HEK293 (cell line): ENCODE measurements at regions not wholly inside any gene's neighbourhood (a gene's known extent, or its start where the extent isn't known, plus 50 kb on each side); places are given as distances from the start of the nearest gene placed in this dataset.
"Not testable (repeated sequence)": the region's sequence is repeated elsewhere in the genome, so short reads cannot be mapped to it uniquely, and the experiment has no call there.

Experiments used
- CTCF ChIA-PET: fragments of 350-600 bp; formaldehyde crosslinking; extraction: SDS; loops from one replicate; lab custom pipeline; 2021; ENCODE audit warnings: antibody characterized with exemption; lab: Yijun Ruan, JAX
- POLR2A ChIA-PET: fragments of 300-600 bp; formaldehyde crosslinking; extraction: SDS; loops from one replicate; lab custom pipeline; 2020; ENCODE audit warnings: antibody characterized with exemption, inconsistent platforms; lab: Yijun Ruan, JAX
- H3K27ac ChIP-seq: fragments of 200-500 bp; sonication (Bioruptor generic); 2 replicates; pipeline ENCODE4 v1.5.1; 2014; ENCODE audit warnings: low read depth, low read length, control low read depth, inconsistent platforms; ENCODE audit errors: extremely low read depth
- H3K36me3 ChIP-seq, 2 experiments: fragments of 200-500 bp in 1 of 2; sonication (Bioruptor generic) in 1 of 2; 1 replicate in 1 of 2; 2 replicates in 1 of 2; pipeline ENCODE4 v1.5.1; 2014 to 2017; ENCODE audit warnings: inconsistent platforms in 2 of 2, low read length in 2 of 2; ENCODE audit not compliant: control insufficient read depth in 2 of 2, insufficient read depth in 1 of 2
- H3K4me1 ChIP-seq: fragments of 200-500 bp; sonication (Bioruptor generic); 2 replicates; pipeline ENCODE4 v1.5.1; 2014; ENCODE audit warnings: mild to moderate bottlenecking, low read length, inconsistent platforms; ENCODE audit not compliant: control insufficient read depth, insufficient read depth
- H3K4me3 ChIP-seq: 2 replicates; pipeline ENCODE4 v1.5.1; 2011; ENCODE audit warnings: low read depth, mild to moderate bottlenecking, control low read depth, low read length, moderate library complexity
- H3K9me3 ChIP-seq: fragments of 200-500 bp; sonication (Bioruptor generic); 2 replicates; pipeline ENCODE4 v1.5.1; 2014; ENCODE audit warnings: low read depth, low read length, inconsistent platforms; ENCODE audit not compliant: control insufficient read depth, insufficient read depth
- AEBP2 ChIP-seq: fragments of 450-650 bp; formaldehyde crosslinking; IDR thresholded peaks from 2 replicates; pipeline ENCODE4 v1.5.1; 2016; ENCODE audit warnings: missing biosample characterization, missing genetic modification characterization, borderline replicate concordance
- BCL11A ChIP-seq: fragments of 450-650 bp; formaldehyde crosslinking; IDR thresholded peaks from 2 replicates; pipeline ENCODE4 v1.5.1; 2016; ENCODE audit warnings: low read depth, missing biosample characterization, missing genetic modification characterization
- GLI4 ChIP-seq: fragments of 450-650 bp; formaldehyde crosslinking; IDR thresholded peaks from 2 replicates; pipeline ENCODE4 v1.5.1; 2016; ENCODE audit warnings: missing biosample characterization, missing genetic modification characterization
- KLF16 ChIP-seq: fragments of 450-650 bp; formaldehyde crosslinking; IDR thresholded peaks from 2 replicates; pipeline ENCODE4 v1.5.1; 2017; ENCODE audit warnings: missing biosample characterization, missing genetic modification characterization
- KLF8 ChIP-seq: fragments of 450-650 bp; formaldehyde crosslinking; IDR thresholded peaks from 2 replicates; pipeline ENCODE4 v1.5.1; 2016; ENCODE audit warnings: missing biosample characterization, missing genetic modification characterization
- MYNN ChIP-seq: fragments of 450-650 bp; formaldehyde crosslinking; IDR thresholded peaks from 2 replicates; pipeline ENCODE4 v1.5.1; 2016; ENCODE audit warnings: missing biosample characterization, missing genetic modification characterization, borderline replicate concordance
- OVOL3 ChIP-seq: fragments of 450-650 bp; formaldehyde crosslinking; IDR thresholded peaks from 2 replicates; pipeline ENCODE4 v1.5.1; 2016; ENCODE audit warnings: missing biosample characterization, missing genetic modification characterization
- PRDM4 ChIP-seq: fragments of 450-650 bp; formaldehyde crosslinking; IDR thresholded peaks from 2 replicates; pipeline ENCODE4 v1.5.1; 2017; ENCODE audit warnings: missing biosample characterization, missing genetic modification characterization
- ZNF175 ChIP-seq: fragments of 450-650 bp; formaldehyde crosslinking; IDR thresholded peaks from 2 replicates; pipeline ENCODE4 v1.5.1; 2016; ENCODE audit warnings: missing biosample characterization, missing genetic modification characterization
- ZNF2 ChIP-seq: fragments of 450-650 bp; formaldehyde crosslinking; IDR thresholded peaks from 2 replicates; pipeline ENCODE4 v1.5.1; 2016; ENCODE audit warnings: missing biosample characterization, missing genetic modification characterization
- ZNF350 ChIP-seq: fragments of 450-650 bp; formaldehyde crosslinking; IDR thresholded peaks from 2 replicates; pipeline ENCODE4 v1.5.0; 2017; ENCODE audit warnings: missing biosample characterization, mild to moderate bottlenecking, missing genetic modification characterization
- ZNF426 ChIP-seq: fragments of 450-650 bp; formaldehyde crosslinking; IDR thresholded peaks from 2 replicates; pipeline ENCODE4 v1.5.1; 2017; ENCODE audit warnings: missing biosample characterization, missing genetic modification characterization, mild to moderate bottlenecking, inconsistent platforms, moderate library complexity
- ZNF513 ChIP-seq: fragments of 450-650 bp; IDR thresholded peaks from 2 replicates; pipeline ENCODE4 v1.5.1; 2018; ENCODE audit warnings: missing biosample characterization, missing genetic modification characterization
- ZNF529 ChIP-seq: fragments of 450-650 bp; formaldehyde crosslinking; IDR thresholded peaks from 2 replicates; pipeline ENCODE4 v1.5.1; 2017; ENCODE audit warnings: missing genetic modification characterization, missing biosample characterization; ENCODE audit not compliant: insufficient replicate concordance
- ZNF530 ChIP-seq: fragments of 450-650 bp; formaldehyde crosslinking; IDR thresholded peaks from 2 replicates; pipeline ENCODE4 v1.5.1; 2016; ENCODE audit warnings: low read depth, missing biosample characterization, missing genetic modification characterization
- ZNF580 ChIP-seq: fragments of 450-650 bp; formaldehyde crosslinking; IDR thresholded peaks from 2 replicates; pipeline ENCODE4 v1.5.1; 2016; ENCODE audit warnings: missing biosample characterization, missing genetic modification characterization
- ZNF704 ChIP-seq: fragments of 450-650 bp; formaldehyde crosslinking; IDR thresholded peaks from 2 replicates; pipeline ENCODE4 v1.5.1; 2016; ENCODE audit warnings: missing biosample characterization, missing genetic modification characterization
- ZSCAN5A ChIP-seq: fragments of 450-650 bp; formaldehyde crosslinking; IDR thresholded peaks from 2 replicates; pipeline ENCODE4 v1.5.1; 2016; ENCODE audit warnings: missing biosample characterization, missing genetic modification characterization

GRCh38 chr3:63727233-63727632, 74.8 kb downstream of the SNTN start:
- no peak for TF ChIP-seq ZNF2 (tag by site-specific recombination)
- no peak for TF ChIP-seq MYNN
- no peak for TF ChIP-seq ZNF175
- TF ChIP-seq OVOL3 (tag by site-specific recombination) = no peak
- no peak for TF ChIP-seq GLI4
- no peak for TF ChIP-seq AEBP2 (tag by site-specific recombination)
- no peak for TF ChIP-seq BCL11A (tag by site-specific recombination)
- TF ChIP-seq KLF8 (tag by site-specific recombination) = no peak
- no peak for TF ChIP-seq ZNF704
- no peak for TF ChIP-seq ZNF350 (tag by site-specific recombination)
- no peak for TF ChIP-seq ZNF530 (tag by site-specific recombination)
- TF ChIP-seq ZNF426 (tag by site-specific recombination) = no peak
- TF ChIP-seq PRDM4 (tag by site-specific recombination) = no peak
- no peak for TF ChIP-seq ZNF529 (tag by site-specific recombination)
- TF ChIP-seq ZNF580 = no peak
- TF ChIP-seq KLF16 = no peak
- TF ChIP-seq ZSCAN5A (tag by site-specific recombination) = no peak
- CTCF ChIA-PET = no interaction called here
- H3K9me3 ChIP-seq = no peaks in the 10 kb centered on the region
- H3K4me3 ChIP-seq = no peak overlapping the region
- H3K4me1 ChIP-seq = no peaks in the 10 kb centered on the region
- POLR2A ChIA-PET = no interaction called here
- no peak overlapping the region for H3K27ac ChIP-seq
- H3K36me3 ChIP-seq = no peaks in the 10 kb centered on the region

GRCh38 chr3:63731866-63732265, 79.4 kb downstream of the SNTN start:
- ChIA-PET POLR2A (no interaction called here), CTCF (no interaction called here)
- TF ChIP-seq ZNF513 = no peak
- Histone ChIP-seq H3K9me3 (no peaks in the 10 kb centered on the region), H3K27ac (no peak overlapping the region), H3K4me1 (no peaks in the 10 kb centered on the region), H3K36me3 (no peaks in the 10 kb centered on the region), H3K4me3 (no peak overlapping the region)

GRCh38 chr3:63733278-63733677, 80.8 kb downstream of the SNTN start:
- H3K4me1 ChIP-seq, POLR2A ChIA-PET, CTCF ChIA-PET, H3K36me3 ChIP-seq, H3K27ac ChIP-seq, H3K4me3 ChIP-seq, H3K9me3 ChIP-seq: not testable (repeated sequence)

GRCh38 chr3:63734632-63735031, 82.2 kb downstream of the SNTN start:
- H3K27ac ChIP-seq, H3K4me1 ChIP-seq, H3K36me3 ChIP-seq, CTCF ChIA-PET, H3K4me3 ChIP-seq, H3K9me3 ChIP-seq, POLR2A ChIA-PET: not testable (repeated sequence)

GRCh38 chr3:63736757-63737156, 82.3 kb upstream of the C3orf49 start:
- CTCF ChIA-PET, H3K36me3 ChIP-seq, POLR2A ChIA-PET, H3K27ac ChIP-seq, H3K4me1 ChIP-seq, H3K4me3 ChIP-seq, H3K9me3 ChIP-seq: not testable (repeated sequence)
